Heart right ventricle (tissue), 16 donors: ENCODE measurements at regions not wholly inside any gene's neighbourhood (a gene's known extent, or its start where the extent isn't known, plus 50 kb on each side); places are given as distances from the start of the nearest gene placed in this dataset.

Source experiments
- ATAC-seq, 8 donors: fragments of 200-7000 bp; cut with Tn5 transposase; one replicate each; pipeline ENCODE4 v1.9.1; 2020; ENCODE audit warnings: mild to moderate bottlenecking in 8 of 8, moderate library complexity in 8 of 8, moderate number of reproducible peaks in 1 of 8
- DNase-seq, 2 donors: peaks; one replicate each; pipeline ENCODE4 v3.0.0-alpha.2; 2020
- H3K27ac ChIP-seq, 10 donors: fragments of 200-600 bp; sonication (generic) in 2 of 10; one replicate each; pipeline versions ENCODE4 v1.5.0 to v1.8.0; 2020 to 2022; ENCODE audit warnings: mild to moderate bottlenecking in 3 of 10
- H3K27me3 ChIP-seq, 7 donors: fragments of 200-600 bp; one replicate each; pipeline ENCODE4 v1.8.0; 2021 to 2022; ENCODE audit warnings: mild to moderate bottlenecking in 2 of 7
- H3K36me3 ChIP-seq, 9 donors: fragments of 200-600 bp; sonication (generic) in 1 of 9; one replicate each; pipeline versions ENCODE4 v1.5.0 to v1.8.0; 2020 to 2022; ENCODE audit warnings: mild to moderate bottlenecking in 2 of 9
- H3K4me1 ChIP-seq, 9 donors: fragments of 200-600 bp; sonication (generic) in 1 of 9; one replicate each; pipeline versions ENCODE4 v1.5.0 to v1.8.0; 2020 to 2022; ENCODE audit warnings: mild to moderate bottlenecking in 4 of 9
- H3K4me3 ChIP-seq, 10 donors: fragments of 200-600 bp; sonication (generic) in 2 of 10; one replicate each; pipeline versions ENCODE4 v1.5.0 to v1.8.0; 2020 to 2022; ENCODE audit warnings: mild to moderate bottlenecking in 7 of 10, moderate library complexity in 2 of 10
- H3K9me3 ChIP-seq, 11 donors: fragments of 200-600 bp in 10 of 11; sonication (generic) in 2 of 11; one replicate each; pipeline versions ENCODE4 v1.5.0 to v1.8.0; 2013 to 2022; ENCODE audit warnings: mild to moderate bottlenecking in 2 of 11, control low read depth in 1 of 11, moderate library complexity in 1 of 11
- CTCF ChIP-seq, 9 donors: fragments of 200-600 bp; sonication (generic) in 2 of 9; IDR thresholded peaks; one replicate each; pipeline versions ENCODE4 v1.5.0 to v1.8.0; 2021 to 2022; ENCODE audit warnings: antibody characterized with exemption in 9 of 9, mild to moderate bottlenecking in 5 of 9, moderate library complexity in 1 of 9
- WGBS, 2 donors: extraction: QIAGEN DNeasy Blood & Tissue Kit; methylation state at CpG; one replicate each; pipeline ENCODE4 v1.1.7; 2013; ENCODE audit warnings: inconsistent platforms in 1 of 2; 5-methylcytosine and 5-hydroxymethylcytosine counted together
- intact Hi-C, 10 donors: fragments of 100-400 bp; cut with DNase I; formaldehyde crosslinking; loops; one replicate each; pipeline versions ENCODE4 v1.11.1 to v1.14.2; 2022
- donor health status: Arrhythmogenic right ventricular cardiomyopathy.
- donor health status: ischemic (EF 13 %, LVEDD 7.1; RV severe dilation, severe dysfunction).
- donor health status: healthy with polysubstance abuse.
- donor health status: DM: no; HTN: yes; CAD: no.
- donor health status: DM: no; HTN: no; CAD: no.
- donor health status: ischemic (EF 25% LVEDD 6.9; RV normal size, moderate dysfunction).
- donor health status: ischemic (EF 25% LVEDD 5.7; RV mildly dilated, moderate dysfunction).
- donor health status: healthy.
- donor health status: DM: yes; HTN: yes; CAD: no.
- donor health status: Ischemic cardiomyopathy.
- donor health status: ischemic (EF 35%, LVEDD 5.7; RV mildly dilated, moderate dysfunction).
- donor health status: nonischemic (EF 11% LVEDD 7.7; RV severe dilation, severe dysfunction).
- donor health status: DM: yes; HTN: yes; CAD: no.
- donor health status: PGD.
- donor health status: ischemic (EF 29% LVEDD 5.4; RV normal size, mild dysfunction).
- donor health status: nonischemic (EF 23%, LVEDD 6.1; RV moderate dilation, normal function).

GRCh38 chr2:64858541-64859311 is 130.5 kb upstream of the SLC1A4 start:
- no peak for TF ChIP-seq CTCF (IDR thresholded peaks at IDR 0.05)
- no peaks in the 10 kb centered on the region for H3K27me3 ChIP-seq
- DNase-seq (no peak), ATAC-seq (peak in 5 of 8 donors; percentile 1 to 12 (median 3))
- peak overlapping the region; percentile 84 to 99 (median 94) for H3K27ac ChIP-seq
- WGBS, 2 donors, result 26 to 27% methylated on average over 10 of the region's 10 CpGs
- H3K9me3 ChIP-seq, result peaks cover 0 to 5% (median 0%) of the 10 kb centered on the region in 11 donors
- peak overlapping the region in 8 of 10 donors; percentile 39 to 62 (median 53) for H3K4me3 ChIP-seq
- intact Hi-C loops, result loop anchor here in 6 of 10 donors (1.0 to 10.0 kb wide), 6 partner anchors 84 to 206 kb away; partner anchors contain the start of gene SERTAD2 (in 1 of the 6)
- H3K36me3 ChIP-seq, result no peaks in the 10 kb centered on the region
- peaks cover 23 to 93% (median 37%) of the 10 kb centered on the region in 9 donors for H3K4me1 ChIP-seq

- Histone ChIP-seq H3K27me3 (no peaks in the 10 kb centered on the region), H3K4me3 (peak overlapping the region; percentile 22 to 62 (median 53)), H3K4me1 (peaks cover 23 to 91% (median 37%) of the 10 kb centered on the region in 9 donors), H3K36me3 (no peaks in the 10 kb centered on the region), H3K9me3 (peaks cover 0 to 5% (median 0%) of the 10 kb centered on the region in 11 donors), H3K27ac (peak overlapping the region; percentile 84 to 99 (median 94))
- DNase-seq (peak; percentile 89 to 90), ATAC-seq (peak; percentile 82 to 91 (median 84))
- TF ChIP-seq CTCF (IDR thresholded peaks at IDR 0.05), result peak in 1 of 9 donors; percentile 11
- intact Hi-C loops, result loop anchor here (1.0 to 10.0 kb wide), 11 partner anchors 85 to 525 kb away; partner anchors contain the start of gene SERTAD2 (in 1 of the 10)
- WGBS, 2 donors, result 1 to 5% methylated on average over 52 to 62 of the region's 62 CpGs
Measured at GRCh38 chr2:64859312-64860212, 129.6 kb upstream of the SLC1A4 start.

DNA sequence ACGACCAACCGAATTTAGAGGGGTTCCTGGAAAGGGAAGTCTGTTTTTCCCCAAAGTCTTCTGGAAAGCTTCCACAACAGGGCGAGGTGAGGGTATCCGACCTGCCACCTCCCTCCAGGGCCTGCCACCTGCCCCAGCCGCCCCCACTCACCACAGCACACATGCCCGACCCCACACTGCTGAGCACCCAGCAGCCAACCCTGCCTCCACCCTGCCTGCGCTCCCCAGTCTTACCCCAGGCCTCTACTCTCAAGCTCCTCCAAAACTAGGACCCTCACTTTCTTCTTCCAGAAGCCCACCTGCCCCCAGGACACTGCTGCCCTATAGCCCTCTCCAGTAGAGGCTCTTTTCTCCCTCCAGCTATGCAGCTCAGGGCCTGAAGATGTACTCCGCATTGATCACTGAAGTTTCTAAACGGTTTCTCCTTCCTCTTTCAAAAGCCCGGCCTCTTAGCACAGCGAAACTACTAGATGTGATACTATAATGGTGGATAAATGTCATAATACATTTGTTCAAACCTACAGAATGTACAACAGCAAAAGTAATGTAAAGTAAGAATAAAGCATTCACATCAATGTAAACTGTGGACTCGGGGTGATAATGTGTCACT is 128.8 kb upstream of the SLC1A4 start:
- Histone ChIP-seq H3K36me3 (no peaks in the 10 kb centered on the region), H3K4me1 (peaks cover 23 to 91% (median 37%) of the 10 kb centered on the region in 9 donors), H3K27me3 (no peaks in the 10 kb centered on the region), H3K9me3 (peaks cover 0 to 5% (median 0%) of the 10 kb centered on the region in 11 donors), H3K4me3 (peak overlapping the region in 8 of 10 donors; percentile 39 to 62 (median 53)), H3K27ac (peak overlapping the region in 9 of 10 donors; percentile 92 to 99 (median 95))
- ATAC-seq (no peak), DNase-seq (peak in 1 of 2 donors; percentile 12)
- 80 to 86% methylated on average over 12 of the region's 12 CpGs for WGBS, 2 donors
- intact Hi-C loops, result loop anchor here in 8 of 10 donors (5.0 to 10.0 kb wide), 7 partner anchors 86 to 526 kb away; no protein-coding TSS in a partner anchor
- TF ChIP-seq CTCF (IDR thresholded peaks at IDR 0.05), result no peak
